H1 (cell line): ENCODE measurements at regions not wholly inside any gene's neighbourhood (a gene's known extent, or its start where the extent isn't known, plus 50 kb on each side); places are given as distances from the start of the nearest gene placed in this dataset.

Experiments used
- CTCF ChIA-PET: fragments of 300-600 bp; sonication (Branson Sonifier 250); formaldehyde crosslinking; loops from one replicate; lab custom pipeline; 2021; ENCODE audit not compliant: partially characterized antibody; lab: Charles Lee
- POLR2A ChIA-PET: fragments of 300-600 bp; sonication (Branson Sonifier 250); formaldehyde crosslinking; loops from one replicate; lab custom pipeline; 2021; ENCODE audit warnings: inconsistent platforms; ENCODE audit not compliant: partially characterized antibody; lab: Charles Lee
- DNase-seq, 2 experiments: peaks; one replicate each; pipeline versions ENCODE4 v3.0.0 to v3.0.0-alpha.2; 2010 to 2022; ENCODE audit warnings: low spot score in 2 of 2, low read depth in 1 of 2, mixed read lengths in 1 of 2
- FAIRE-seq: peaks from 2 replicates; lab custom pipeline; 2011; peaks lifted over from hg19 to GRCh38; lab: Jason Lieb, UNC
- H2AFZ ChIP-seq: 2 replicates; pipeline ENCODE4 v1.8.1; 2012; ENCODE audit warnings: low read length, inconsistent platforms
- H2AK5ac ChIP-seq: 2 replicates; pipeline ENCODE4 v1.6.1; 2013; ENCODE audit warnings: low read depth, low read length
- H2BK120ac ChIP-seq: replicated peaks from 2 replicates; pipeline ENCODE3; 2013; ENCODE audit warnings: low read depth, low read length, inconsistent platforms
- H2BK12ac ChIP-seq: 2 replicates; pipeline ENCODE4 v1.6.1; 2013; ENCODE audit warnings: low read depth, low read length
- H2BK15ac ChIP-seq: 2 replicates; pipeline ENCODE4 v1.6.1; 2013; ENCODE audit warnings: low read length
- H2BK20ac ChIP-seq: 2 replicates; pipeline ENCODE4 v1.6.1; 2013; ENCODE audit warnings: low read length
- H2BK5ac ChIP-seq: 2 replicates; pipeline ENCODE4 v1.6.1; 2013; ENCODE audit warnings: low read depth, low read length
- H3K14ac ChIP-seq: 2 replicates; pipeline ENCODE4 v1.6.1; 2013; ENCODE audit warnings: inconsistent platforms; ENCODE audit not compliant: insufficient read length
- H3K18ac ChIP-seq: 2 replicates; pipeline ENCODE4 v1.6.1; 2013; ENCODE audit warnings: low read length; ENCODE audit errors: extremely low read depth
- H3K23ac ChIP-seq: 2 replicates; pipeline ENCODE4 v1.6.1; 2013; ENCODE audit warnings: inconsistent platforms; ENCODE audit not compliant: insufficient read length
- H3K23me2 ChIP-seq: 2 replicates; pipeline ENCODE4 v1.6.1; 2013; ENCODE audit warnings: low read depth, low read length
- H3K27ac ChIP-seq: 2 replicates; pipeline ENCODE4 v1.6.1; 2011; ENCODE audit warnings: low read depth, low read length, inconsistent platforms
- H3K27me3 ChIP-seq, 4 experiments: replicated peaks in 1 of 4; 1 replicate in 1 of 4; 2 replicates in 3 of 4; pipeline versions ENCODE4 v1.6.1 to v1.8.1; 2011 to 2013; ENCODE audit warnings: low read length in 3 of 4, mild to moderate bottlenecking in 3 of 4, inconsistent platforms in 2 of 4, mixed read lengths in 2 of 4, moderate library complexity in 1 of 4; ENCODE audit not compliant: control insufficient read depth in 3 of 4, insufficient read depth in 3 of 4; ENCODE audit errors: extremely low read depth in 1 of 4
- H3K36me3 ChIP-seq, 4 experiments: 2 replicates each; pipeline versions ENCODE4 v1.6.1 to v1.8.1; 2011 to 2013; ENCODE audit warnings: mild to moderate bottlenecking in 4 of 4, low read length in 3 of 4, moderate library complexity in 2 of 4, control low read depth in 1 of 4, inconsistent platforms in 1 of 4; ENCODE audit not compliant: insufficient read depth in 4 of 4, control insufficient read depth in 2 of 4
- H3K4ac ChIP-seq: replicated peaks from 2 replicates; pipeline ENCODE3; 2013; ENCODE audit warnings: low read length, low read depth, mixed read lengths, inconsistent platforms; ENCODE audit not compliant: insufficient read length
- H3K4me1 ChIP-seq, 4 experiments: replicated peaks in 1 of 4; 1 replicate in 1 of 4; 2 replicates in 3 of 4; pipeline versions ENCODE4 v1.6.1 to v1.8.1; 2011 to 2013; ENCODE audit warnings: low read length in 3 of 4, inconsistent platforms in 2 of 4, mixed read lengths in 1 of 4; ENCODE audit not compliant: insufficient read depth in 4 of 4, control insufficient read depth in 3 of 4
- H3K4me2 ChIP-seq, 2 experiments: 2 replicates each; pipeline versions ENCODE4 v1.6.1 to v1.8.1; 2011 to 2013; ENCODE audit warnings: low read depth in 2 of 2, low read length in 2 of 2, control low read depth in 1 of 2, inconsistent platforms in 1 of 2, mild to moderate bottlenecking in 1 of 2; ENCODE audit not compliant: insufficient read depth in 1 of 2
- H3K4me3 ChIP-seq, 4 experiments: fragments of 200-600, 300-600 bp in 1 of 4; sonication (generic), shearing (Covaris generic), sonication (Bioruptor Twin) in 1 of 4; 2 replicates each; pipeline versions ENCODE4 v1.5.1 to v1.8.1; 2011 to 2016; ENCODE audit warnings: low read length in 4 of 4, low read depth in 3 of 4, control low read depth in 2 of 4, inconsistent platforms in 2 of 4, mild to moderate bottlenecking in 2 of 4, mixed read lengths in 1 of 4, moderate library complexity in 1 of 4; ENCODE audit not compliant: insufficient read depth in 2 of 4; ENCODE audit errors: extremely low read depth in 1 of 4
- H3K56ac ChIP-seq: replicated peaks from 2 replicates; pipeline ENCODE3; 2013; ENCODE audit warnings: low read depth, mild to moderate bottlenecking, mixed read lengths, low read length, inconsistent platforms; ENCODE audit not compliant: insufficient read length
- H3K79me1 ChIP-seq: 2 replicates; pipeline ENCODE4 v1.6.1; 2013; ENCODE audit warnings: low read depth, low read length, control low read depth
- H3K79me2 ChIP-seq, 2 experiments: 2 replicates each; pipeline versions ENCODE4 v1.6.1 to v1.8.1; 2012 to 2013; ENCODE audit warnings: low read length in 2 of 2, mild to moderate bottlenecking in 2 of 2, inconsistent platforms in 1 of 2; ENCODE audit not compliant: insufficient read depth in 2 of 2, control insufficient read depth in 1 of 2
- H3K9ac ChIP-seq, 4 experiments: replicated peaks in 1 of 4; 1 replicate in 1 of 4; 2 replicates in 3 of 4; pipeline versions ENCODE4 v1.6.1 to v1.8.1; 2011 to 2013; ENCODE audit warnings: low read depth in 3 of 4, low read length in 3 of 4, control low read depth in 2 of 4, mild to moderate bottlenecking in 2 of 4, moderate library complexity in 2 of 4, inconsistent platforms in 1 of 4; ENCODE audit errors: extremely low read depth in 1 of 4
- H3K9me3 ChIP-seq, 2 experiments: 2 replicates each; pipeline versions ENCODE4 v1.6.1 to v1.8.1; 2012 to 2013; ENCODE audit warnings: mild to moderate bottlenecking in 2 of 2, moderate library complexity in 2 of 2, control low read depth in 1 of 2, inconsistent platforms in 1 of 2, low read depth in 1 of 2, low read length in 1 of 2, mixed read lengths in 1 of 2; ENCODE audit not compliant: insufficient read depth in 2 of 2
- H4K20me1 ChIP-seq, 2 experiments: replicated peaks in 1 of 2; 2 replicates each; pipeline versions ENCODE3 to v1.8.1; 2011 to 2013; ENCODE audit warnings: inconsistent platforms in 2 of 2, low read length in 2 of 2, mild to moderate bottlenecking in 1 of 2; ENCODE audit not compliant: insufficient read depth in 2 of 2, control insufficient read depth in 1 of 2
- H4K5ac ChIP-seq: 2 replicates; pipeline ENCODE4 v1.6.1; 2013; ENCODE audit warnings: low read length, low read depth, mixed read lengths, inconsistent platforms; ENCODE audit not compliant: insufficient read length
- H4K8ac ChIP-seq: 2 replicates; pipeline ENCODE4 v1.8.0; 2013; ENCODE audit warnings: mild to moderate bottlenecking, moderate library complexity, low read length, inconsistent platforms; ENCODE audit not compliant: insufficient read depth; ENCODE audit errors: extremely low read depth
- H4K91ac ChIP-seq: replicated peaks from 2 replicates; pipeline ENCODE3; 2013; ENCODE audit warnings: low read length, mixed read lengths, inconsistent platforms; ENCODE audit not compliant: insufficient read length
- GABPA ChIP-seq: IDR thresholded peaks from 2 replicates; pipeline ENCODE4 v1.6.1; 2011; ENCODE audit warnings: mild to moderate bottlenecking, low read length, moderate library complexity, borderline replicate concordance; ENCODE audit not compliant: insufficient read depth
- JUN ChIP-seq: IDR thresholded peaks from 2 replicates; pipeline ENCODE4 v1.6.1; 2011; ENCODE audit warnings: low read depth, mild to moderate bottlenecking, improper control_type of control experiment, low read length
- YY1 ChIP-seq: IDR thresholded peaks from 2 replicates; pipeline ENCODE4 v1.6.1; 2011; ENCODE audit warnings: low read depth, mild to moderate bottlenecking, low read length
- WGBS, 2 experiments: shearing (Covaris generic) in 1 of 2; methylation state at CpG; one replicate each; pipeline versions ENCODE4 v1.1.6 to v1.1.7; 2013 to 2015; ENCODE audit warnings: low lambda C conversion rate in 2 of 2, mixed read lengths in 2 of 2, inconsistent platforms in 1 of 2, low coverage in 1 of 2, missing lambda C conversion rate in 1 of 2; ENCODE audit not compliant: insufficient replicate concordance in 2 of 2, insufficient coverage in 1 of 2, insufficient read length in 1 of 2; ENCODE audit errors: extremely low coverage in 1 of 2, missing lambda C conversion rate in 1 of 2; 5-methylcytosine and 5-hydroxymethylcytosine counted together

GRCh38 chr10:130742941-130743675 lies 568.4 kb downstream of the TCERG1L start:
- H4K91ac ChIP-seq, result no peak overlapping the region
- H2BK15ac ChIP-seq, result no peak overlapping the region
- H4K8ac ChIP-seq, result peak overlapping the region; percentile 78
- ChIA-PET CTCF (interaction anchor here (0.6 kb wide), 1 partner anchor 464 kb away, joined by 4 read pairs; no protein-coding TSS in a partner anchor), POLR2A (no interaction called here)
- H4K20me1 ChIP-seq, result no peaks in the 10 kb centered on the region
- FAIRE-seq, result no peak
- no peak overlapping the region for H4K5ac ChIP-seq
- no peak overlapping the region for H3K56ac ChIP-seq
- DNase-seq, result peak; percentile 51 to 79
- H2BK120ac ChIP-seq, result no peak overlapping the region
- H3K18ac ChIP-seq, result no peak overlapping the region; the same call in 1 of the 2 replicates
- 0 out of 2 replicates have a peak overlapping the region, but pooled peaks have one; percentile 53 for H2AFZ ChIP-seq
- no peak overlapping the region for H2BK5ac ChIP-seq
- no peak overlapping the region for H2AK5ac ChIP-seq
- no peak overlapping the region; a peak in 1 of 4 replicates for H3K4me2 ChIP-seq
- no peak overlapping the region for H2BK12ac ChIP-seq
- 89% methylated on average over 9 of the region's 16 CpGs; no CpG with 5 or more reads in 1 of the 2 experiments for WGBS, 2 experiments
- no peak overlapping the region for H3K27ac ChIP-seq
- H3K27me3 ChIP-seq, result no peaks in the 10 kb centered on the region
- no peaks in the 10 kb centered on the region for H3K79me1 ChIP-seq
- no peaks in the 10 kb centered on the region for H3K36me3 ChIP-seq
- H3K9ac ChIP-seq, result no peak overlapping the region
- peaks cover 0 to 18% (median 12%) of the 10 kb centered on the region in 4 experiments; a peak in 6 of 7 replicates for H3K4me1 ChIP-seq
- H3K9me3 ChIP-seq, result no peaks in the 10 kb centered on the region
- no peak overlapping the region for H2BK20ac ChIP-seq
- no peak overlapping the region for H3K14ac ChIP-seq
- TF ChIP-seq JUN, result no peak
- TF ChIP-seq YY1, result no peak
- no peak for TF ChIP-seq GABPA
- H3K4me3 ChIP-seq, result no peak overlapping the region
- H3K23ac ChIP-seq, result no peak overlapping the region
- no peaks in the 10 kb centered on the region for H3K23me2 ChIP-seq
- H3K4ac ChIP-seq, result no peak overlapping the region
- no peaks in the 10 kb centered on the region for H3K79me2 ChIP-seq
